ENCODE measurements at regions not wholly inside any gene's neighbourhood (a gene's known extent, or its start where the extent isn't known, plus 50 kb on each side); places are given as distances from the start of the nearest gene placed in this dataset.

DNA sequence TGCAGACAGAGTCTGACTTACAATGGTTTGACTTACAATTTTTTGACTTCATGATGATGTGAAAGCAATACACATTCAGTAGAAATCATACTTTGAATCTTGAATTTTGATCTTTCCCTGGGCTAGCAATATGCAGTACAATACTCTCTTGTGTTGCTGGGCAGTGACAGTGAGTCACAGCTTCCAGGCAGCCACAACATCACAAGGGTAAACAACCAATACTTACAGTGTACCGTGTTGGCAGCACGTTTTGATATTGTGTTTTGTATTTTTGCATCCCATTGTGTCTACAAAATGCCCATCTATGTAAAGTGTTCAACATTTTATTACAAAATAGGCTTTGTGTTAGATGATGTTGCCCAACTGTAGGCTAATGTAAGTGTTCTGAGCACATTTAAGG is 150.9 kb downstream of the NTMT2 start:
- H3K9me3 ChIP-seq, result no peaks in the 10 kb centered on the region
- intact Hi-C loops (cut with DNase I), result no loop called here
- H3K27me3 ChIP-seq (replicated peaks; ENCODE audit: insufficient read depth), result no peaks in the 10 kb centered on the region
- H3K27ac ChIP-seq, result no peak overlapping the region
- no peaks in the 10 kb centered on the region for H3K4me1 ChIP-seq (replicated peaks)
- no peak for TF ChIP-seq POLR2A (IDR thresholded peaks at IDR 0.05)
- no peak for TF ChIP-seq POLR2AphosphoS5 (IDR thresholded peaks at IDR 0.05)
- TF ChIP-seq, protein P1, sequence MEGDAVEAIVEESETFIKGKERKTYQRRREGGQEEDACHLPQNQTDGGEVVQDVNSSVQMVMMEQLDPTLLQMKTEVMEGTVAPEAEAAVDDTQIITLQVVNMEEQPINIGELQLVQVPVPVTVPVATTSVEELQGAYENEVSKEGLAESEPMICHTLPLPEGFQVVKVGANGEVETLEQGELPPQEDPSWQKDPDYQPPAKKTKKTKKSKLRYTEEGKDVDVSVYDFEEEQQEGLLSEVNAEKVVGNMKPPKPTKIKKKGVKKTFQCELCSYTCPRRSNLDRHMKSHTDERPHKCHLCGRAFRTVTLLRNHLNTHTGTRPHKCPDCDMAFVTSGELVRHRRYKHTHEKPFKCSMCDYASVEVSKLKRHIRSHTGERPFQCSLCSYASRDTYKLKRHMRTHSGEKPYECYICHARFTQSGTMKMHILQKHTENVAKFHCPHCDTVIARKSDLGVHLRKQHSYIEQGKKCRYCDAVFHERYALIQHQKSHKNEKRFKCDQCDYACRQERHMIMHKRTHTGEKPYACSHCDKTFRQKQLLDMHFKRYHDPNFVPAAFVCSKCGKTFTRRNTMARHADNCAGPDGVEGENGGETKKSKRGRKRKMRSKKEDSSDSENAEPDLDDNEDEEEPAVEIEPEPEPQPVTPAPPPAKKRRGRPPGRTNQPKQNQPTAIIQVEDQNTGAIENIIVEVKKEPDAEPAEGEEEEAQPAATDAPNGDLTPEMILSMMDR (IDR thresholded peaks at IDR 0.05), result no peak
- no peaks in the 10 kb centered on the region for H3K36me3 ChIP-seq
- DNase-seq (ENCODE audit: low spot score), result no peak
- 59% methylated on average over 2 of the region's 2 CpGs for WGBS
- H3K4me3 ChIP-seq, result no peak overlapping the region

GRCh38 chr1:170301596-170301995 is 155.8 kb downstream of the NTMT2 start:
- WGBS, result 50% methylated on average over 3 of the region's 3 CpGs
- TF ChIP-seq POLR2AphosphoS5 (IDR thresholded peaks at IDR 0.05), result no peak
- TF ChIP-seq POLR2A (IDR thresholded peaks at IDR 0.05), result no peak
- TF ChIP-seq, protein P1 (IDR thresholded peaks at IDR 0.05), result no peak
- no peak for DNase-seq (ENCODE audit: low spot score)
- no peak overlapping the region for H3K27ac ChIP-seq
- no peaks in the 10 kb centered on the region for H3K27me3 ChIP-seq (replicated peaks; ENCODE audit: insufficient read depth)
- intact Hi-C loops (cut with DNase I), result no loop called here
- no peak overlapping the region for H3K4me3 ChIP-seq
- H3K4me1 ChIP-seq (replicated peaks), result no peaks in the 10 kb centered on the region
- no peaks in the 10 kb centered on the region for H3K36me3 ChIP-seq
- no peaks in the 10 kb centered on the region for H3K9me3 ChIP-seq

- intact Hi-C loops (cut with DNase I), result no loop called here
- Histone ChIP-seq H3K4me1 (replicated peaks) (no peaks in the 10 kb centered on the region), H3K4me3 (no peak overlapping the region), H3K36me3 (no peaks in the 10 kb centered on the region), H3K27ac (no peak overlapping the region), H3K27me3 (replicated peaks; ENCODE audit: insufficient read depth) (no peaks in the 10 kb centered on the region), H3K9me3 (no peaks in the 10 kb centered on the region)
- DNase-seq (ENCODE audit: low spot score), result no peak
- 70% methylated on average over 1 of the region's 1 CpG for WGBS
- TF ChIP-seq POLR2AphosphoS5 (IDR thresholded peaks at IDR 0.05) (no peak), POLR2A (IDR thresholded peaks at IDR 0.05) (no peak)
- TF ChIP-seq, protein P1 (IDR thresholded peaks at IDR 0.05), result no peak
Observed at GRCh38 chr1:170303034-170303433, 157.3 kb downstream of the NTMT2 start.

- Histone ChIP-seq H3K27ac (no peak overlapping the region), H3K4me3 (no peak overlapping the region), H3K4me1 (replicated peaks) (no peaks in the 10 kb centered on the region), H3K36me3 (no peaks in the 10 kb centered on the region), H3K27me3 (replicated peaks; ENCODE audit: insufficient read depth) (no peaks in the 10 kb centered on the region), H3K9me3 (no peaks in the 10 kb centered on the region)
- WGBS, result 91% methylated on average over 2 of the region's 2 CpGs
- DNase-seq (ENCODE audit: low spot score), result no peak
- intact Hi-C loops (cut with DNase I), result no loop called here
- TF ChIP-seq, protein P1 (IDR thresholded peaks at IDR 0.05), result no peak
- TF ChIP-seq POLR2A (IDR thresholded peaks at IDR 0.05) (no peak), POLR2AphosphoS5 (IDR thresholded peaks at IDR 0.05) (no peak)
Observed at GRCh38 chr1:170305777-170306512, 160.2 kb downstream of the NTMT2 start.

DNA sequence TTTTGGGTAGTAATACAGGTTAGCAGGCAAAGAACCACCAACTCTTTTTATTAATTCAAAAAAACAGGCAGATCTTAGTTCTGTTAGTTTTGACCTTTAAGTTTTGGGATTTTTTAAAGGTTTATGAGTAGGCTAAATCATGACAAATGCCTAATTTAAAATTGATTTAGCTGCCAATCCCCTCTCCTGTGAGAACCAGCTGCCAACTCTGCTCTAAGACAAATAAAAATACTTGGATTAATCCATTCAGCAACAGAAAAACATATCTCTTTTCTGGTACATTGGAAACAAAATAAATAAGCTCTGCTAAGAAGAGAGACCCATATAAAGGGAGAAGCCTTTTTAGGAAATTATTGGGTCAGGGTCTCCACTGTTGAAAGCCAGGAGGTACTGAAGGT is 160.8 kb downstream of the NTMT2 start:
- intact Hi-C loops (cut with DNase I), result no loop called here
- H3K4me3 ChIP-seq, result no peak overlapping the region
- TF ChIP-seq POLR2A (IDR thresholded peaks at IDR 0.05) (no peak), POLR2AphosphoS5 (IDR thresholded peaks at IDR 0.05) (no peak)
- TF ChIP-seq, protein P1 (IDR thresholded peaks at IDR 0.05), result no peak
- H3K36me3 ChIP-seq, result no peaks in the 10 kb centered on the region
- no peaks in the 10 kb centered on the region for H3K9me3 ChIP-seq
- H3K27me3 ChIP-seq (replicated peaks; ENCODE audit: insufficient read depth), result no peaks in the 10 kb centered on the region
- H3K27ac ChIP-seq, result no peak overlapping the region
- no peak for DNase-seq (ENCODE audit: low spot score)
- no peaks in the 10 kb centered on the region for H3K4me1 ChIP-seq (replicated peaks)
